ENCODE measurements at regions not wholly inside any gene's neighbourhood (a gene's known extent, or its start where the extent isn't known, plus 50 kb on each side); places are given as distances from the start of the nearest gene placed in this dataset.

DNA sequence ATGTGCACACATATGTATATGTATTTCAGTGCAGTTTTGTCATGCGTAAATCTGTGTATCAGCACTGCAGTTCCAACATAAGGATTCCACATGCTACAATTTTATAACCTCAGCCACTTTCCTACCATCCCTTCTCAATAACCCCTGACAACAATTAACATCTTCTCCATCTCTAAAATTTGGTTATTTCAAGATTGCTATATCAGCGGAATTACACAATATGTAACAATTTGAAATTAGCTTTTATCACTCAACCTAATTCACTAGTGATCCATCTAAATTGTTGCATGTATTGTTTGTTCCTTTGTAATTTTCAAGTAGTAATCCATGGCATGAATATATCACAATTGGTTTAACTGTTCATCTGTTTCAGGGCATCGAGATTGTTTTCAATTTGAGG is 511.3 kb downstream of the HAO1 start:
- no peak for DNase-seq

GRCh38 chr20:7432612-7433011 is 507.6 kb downstream of the HAO1 start:
- DNase-seq, result no peak

DNA sequence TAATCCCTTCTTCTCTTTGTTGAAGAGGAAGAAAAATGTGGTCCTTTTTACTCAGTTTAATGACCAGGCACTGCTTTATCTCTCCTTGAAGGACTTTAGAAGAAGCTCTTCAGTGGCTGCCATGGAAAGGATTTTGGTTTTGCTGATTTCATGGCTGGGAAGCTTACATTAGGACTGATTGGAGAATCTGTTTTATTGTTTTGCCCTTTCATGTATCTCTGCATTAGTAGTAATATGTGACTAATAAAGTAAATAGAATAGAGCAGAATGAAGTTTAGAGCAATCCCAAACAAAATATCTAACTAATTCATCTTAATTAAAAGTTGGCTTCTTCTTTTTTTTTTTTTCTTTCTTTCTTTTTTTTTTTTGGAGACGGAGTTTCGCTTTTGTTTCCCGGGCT is 502.9 kb downstream of the HAO1 start:
- DNase-seq, result no peak

- no peak for DNase-seq
Observed at GRCh38 chr20:7449269-7449668, 491.0 kb downstream of the HAO1 start.

GRCh38 chr20:7452890-7453289 is 487.4 kb downstream of the HAO1 start:
- no peak for DNase-seq

- DNase-seq, result no peak
Observed at GRCh38 chr20:7454047-7454446, 486.2 kb downstream of the HAO1 start.

GRCh38 chr20:7458459-7458858 is 481.8 kb downstream of the HAO1 start:
- no peak for DNase-seq

GRCh38 chr20:7459083-7459482 is 481.2 kb downstream of the HAO1 start:
- no peak for DNase-seq

DNA sequence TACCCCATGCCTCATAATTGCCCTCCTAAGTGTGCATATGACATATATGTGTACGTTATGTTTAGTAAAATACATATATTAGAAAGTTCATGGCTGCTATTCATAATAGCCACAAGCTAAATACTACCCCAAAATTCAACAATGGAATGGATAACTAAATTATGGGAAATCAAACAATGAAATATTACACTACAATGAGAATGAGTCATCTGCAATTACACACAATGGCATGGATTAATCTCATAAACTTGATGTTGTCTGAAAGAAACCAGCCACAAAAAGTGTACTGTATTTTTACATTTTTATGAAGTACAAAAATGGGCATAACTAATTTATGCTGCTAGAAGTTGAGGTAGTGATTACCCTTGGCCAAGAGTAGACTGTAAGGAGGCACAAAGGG is 477.0 kb downstream of the HAO1 start:
- DNase-seq, result no peak

GRCh38 chr20:7470912-7471311 is 469.3 kb downstream of the HAO1 start:
- no peak for DNase-seq

DNA sequence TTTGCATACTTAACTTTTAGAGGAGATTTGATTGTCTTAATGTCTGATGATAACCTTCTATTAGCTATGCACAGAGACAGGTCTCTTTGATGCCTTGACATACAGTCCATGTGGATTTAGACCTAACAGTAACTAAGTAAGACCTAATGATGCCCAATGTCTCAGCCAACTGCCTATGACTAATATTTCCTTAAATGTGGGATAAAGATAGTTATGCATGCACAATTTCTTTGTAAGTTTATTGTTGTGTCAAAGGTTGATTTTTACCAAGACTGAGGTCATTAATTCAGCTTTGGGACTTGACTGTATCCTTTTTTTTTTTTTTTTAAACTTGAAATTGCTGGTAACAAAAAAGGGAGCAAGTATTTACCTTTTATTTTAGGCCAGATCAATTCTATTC is 450.0 kb downstream of the HAO1 start:
- no peak for DNase-seq

DNA sequence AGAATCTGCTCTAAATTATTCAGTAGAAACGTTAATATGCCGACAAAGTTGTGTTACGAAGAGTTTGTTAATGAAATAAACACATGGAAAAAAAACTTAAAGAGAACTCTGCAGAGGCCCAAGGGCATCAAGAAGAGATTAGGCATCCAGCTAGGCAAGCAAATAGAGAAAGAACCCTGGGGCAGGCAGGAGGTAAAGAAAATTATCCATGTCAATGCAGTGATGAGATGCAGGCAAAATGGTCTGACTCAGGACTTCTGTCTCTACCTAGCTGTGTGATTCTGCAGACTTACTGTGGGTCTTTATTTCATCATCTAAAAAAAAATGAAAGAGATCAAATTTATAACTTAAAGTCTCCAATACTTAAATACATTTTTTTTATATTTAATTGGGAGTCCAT is 448.0 kb downstream of the HAO1 start:
- DNase-seq, result no peak

- DNase-seq, result no peak
Observed at GRCh38 chr20:7493311-7493710, 446.9 kb downstream of the HAO1 start.

- DNase-seq, result no peak
Observed at GRCh38 chr20:7496394-7496991, 443.8 kb downstream of the HAO1 start.

DNA sequence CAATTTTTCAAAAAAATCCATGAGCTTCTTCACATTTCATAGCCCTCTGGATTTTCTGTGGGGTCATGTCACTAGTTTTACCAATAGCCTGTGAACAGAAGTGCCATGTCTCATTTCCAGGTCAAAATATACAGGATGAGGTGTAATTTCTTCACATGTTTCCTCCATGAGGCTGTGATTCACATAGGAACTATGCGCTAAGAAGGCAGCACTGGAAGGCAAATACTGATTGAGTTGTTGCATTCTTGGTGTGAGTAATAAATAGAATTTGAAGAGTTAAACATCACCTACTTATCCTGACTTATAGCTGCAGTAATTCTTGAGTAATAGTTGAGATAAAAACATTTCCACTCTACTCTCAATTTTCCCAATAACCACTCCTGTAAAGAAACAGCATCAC is 442.3 kb downstream of the HAO1 start:
- DNase-seq, result no peak

DNA sequence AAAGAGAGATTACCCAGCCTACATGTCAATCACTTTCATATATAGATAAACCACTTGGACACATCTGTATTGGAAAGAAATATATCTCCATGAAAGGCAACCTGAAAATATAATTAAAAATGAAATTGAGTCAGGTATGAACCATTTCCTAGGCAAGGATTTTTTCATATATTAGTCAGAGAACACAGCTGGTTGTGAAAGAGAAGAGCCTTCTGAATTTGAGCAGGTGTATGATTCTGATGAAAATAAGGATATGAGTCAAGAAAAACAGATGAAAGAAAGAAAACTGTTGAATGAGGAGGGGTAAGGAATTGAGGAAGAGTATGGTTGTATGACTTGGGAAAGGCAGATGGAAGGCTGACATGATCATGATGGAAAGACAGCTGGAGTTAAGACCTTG is 441.1 kb downstream of the HAO1 start:
- DNase-seq, result no peak

GRCh38 chr20:7500231-7500663 is 440.0 kb downstream of the HAO1 start:
- no peak for DNase-seq

GRCh38 chr20:7503501-7503900 is 436.8 kb downstream of the HAO1 start:
- no peak for DNase-seq

GRCh38 chr20:7505152-7505834 is 435.0 kb downstream of the HAO1 start:
- DNase-seq, result no peak

DNA sequence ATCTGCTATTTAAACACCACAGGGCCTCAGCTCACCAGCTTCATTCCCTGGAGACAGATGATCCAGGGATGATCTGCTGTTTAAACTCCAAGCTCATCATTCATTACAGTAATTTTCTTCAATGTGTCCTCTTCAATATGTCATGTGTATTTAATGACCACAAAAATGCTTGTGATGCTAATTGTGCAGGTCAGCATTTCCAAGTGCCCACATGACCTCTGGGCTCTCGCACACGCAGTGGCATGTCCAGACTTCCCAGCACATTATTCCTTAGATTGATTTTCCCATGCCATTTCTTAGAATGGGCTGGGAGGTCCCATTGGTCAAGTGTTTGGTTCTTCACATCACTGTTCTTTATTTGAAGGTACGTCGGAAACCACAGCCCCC is 434.4 kb downstream of the HAO1 start:
- DNase-seq, result no peak

- no peak for DNase-seq
Observed at GRCh38 chr20:7516621-7517111, 423.6 kb downstream of the HAO1 start.

DNA sequence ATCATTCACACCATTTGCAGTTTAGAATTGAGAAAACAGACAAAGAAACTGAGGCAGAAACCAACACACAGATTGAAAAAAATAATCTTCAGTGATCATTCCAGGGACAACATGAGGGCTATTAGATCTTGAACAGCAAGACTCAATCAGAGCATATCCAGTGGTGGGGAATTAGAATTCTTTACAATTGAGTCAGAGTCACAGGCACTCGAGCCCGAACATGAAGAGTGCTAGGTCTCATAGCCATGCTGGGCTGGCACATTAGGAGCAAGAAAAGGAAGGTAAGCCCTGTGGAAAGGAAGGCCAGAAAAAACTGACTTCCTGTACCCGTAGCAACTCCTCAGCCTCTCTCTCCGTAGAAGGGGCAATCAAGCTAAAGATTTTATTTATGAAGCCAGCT is 419.9 kb downstream of the HAO1 start:
- DNase-seq, result no peak

GRCh38 chr20:7523288-7523687 is 417.0 kb downstream of the HAO1 start:
- no peak for DNase-seq

- no peak for DNase-seq
Observed at GRCh38 chr20:7540018-7540417, 400.2 kb downstream of the HAO1 start.

- no peak for DNase-seq
Observed at GRCh38 chr20:7540923-7541322, 399.3 kb downstream of the HAO1 start.

All from activated CD4-positive, alpha-beta T cell treated with anti-CD3 and anti-CD28 coated beads, Interleukin-2, amount 50 U/mL, for 48 hours (primary cell).